ENCODE measurements at regions not wholly inside any gene's neighbourhood (a gene's known extent, or its start where the extent isn't known, plus 50 kb on each side); places are given as distances from the start of the nearest gene placed in this dataset.

GRCh38 chr3:159733194-159733860, 255.3 kb upstream of the IL12A start:
- TF ChIP-seq CTCF (IDR thresholded peaks at IDR 0.05) (no peak), POLR2A (IDR thresholded peaks at IDR 0.05) (no peak)

Measured in adrenal gland (tissue), 5 donors.